SU-DHL-6 (cell line): ENCODE measurements at regions not wholly inside any gene's neighbourhood (a gene's known extent, or its start where the extent isn't known, plus 50 kb on each side); places are given as distances from the start of the nearest gene placed in this dataset.
"Not testable (repeated sequence)": the region's sequence is repeated elsewhere in the genome, so short reads cannot be mapped to it uniquely, and the experiment has no call there.

Source experiments
- EZH2phosphoT487 ChIP-seq: fragments of 200-600 bp; sonication (generic), shearing (Covaris generic); conservative IDR thresholded peaks from 2 replicates; pipeline ENCODE4 v1.6.1; 2018; ENCODE audit warnings: mild to moderate bottlenecking, antibody characterized with exemption, low read length, moderate library complexity, mixed read lengths
- TF ChIP-seq, protein P1 (sequence below): fragments of 200-600 bp; sonication (generic); IDR thresholded peaks from one replicate; pipeline ENCODE4 v1.5.1; 2017; ENCODE audit warnings: antibody characterized with exemption, mild to moderate bottlenecking, low read length, moderate library complexity; ENCODE audit not compliant: insufficient read depth, poor library complexity, severe bottlenecking

DNA sequence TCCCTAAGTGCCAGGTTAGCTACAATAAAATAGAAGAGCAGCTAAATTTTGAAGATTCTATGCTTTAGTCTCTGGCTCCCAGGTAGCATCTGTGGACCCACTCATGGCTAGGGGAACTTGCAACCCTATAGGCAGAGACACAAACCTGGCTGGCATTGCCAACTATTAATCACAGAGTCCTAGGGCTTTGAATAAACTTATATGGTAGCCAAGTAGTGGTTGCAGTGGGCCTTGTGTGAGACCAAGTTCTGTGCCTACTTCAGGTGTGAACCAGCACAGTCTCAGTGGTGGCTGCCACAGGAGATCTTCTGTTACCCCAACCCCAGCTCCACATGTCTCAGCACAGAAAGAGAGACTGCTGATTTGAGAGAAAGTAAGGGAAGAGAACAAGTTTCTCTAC is 62.9 kb upstream of the ZNG1F start:
- TF ChIP-seq, protein P1, sequence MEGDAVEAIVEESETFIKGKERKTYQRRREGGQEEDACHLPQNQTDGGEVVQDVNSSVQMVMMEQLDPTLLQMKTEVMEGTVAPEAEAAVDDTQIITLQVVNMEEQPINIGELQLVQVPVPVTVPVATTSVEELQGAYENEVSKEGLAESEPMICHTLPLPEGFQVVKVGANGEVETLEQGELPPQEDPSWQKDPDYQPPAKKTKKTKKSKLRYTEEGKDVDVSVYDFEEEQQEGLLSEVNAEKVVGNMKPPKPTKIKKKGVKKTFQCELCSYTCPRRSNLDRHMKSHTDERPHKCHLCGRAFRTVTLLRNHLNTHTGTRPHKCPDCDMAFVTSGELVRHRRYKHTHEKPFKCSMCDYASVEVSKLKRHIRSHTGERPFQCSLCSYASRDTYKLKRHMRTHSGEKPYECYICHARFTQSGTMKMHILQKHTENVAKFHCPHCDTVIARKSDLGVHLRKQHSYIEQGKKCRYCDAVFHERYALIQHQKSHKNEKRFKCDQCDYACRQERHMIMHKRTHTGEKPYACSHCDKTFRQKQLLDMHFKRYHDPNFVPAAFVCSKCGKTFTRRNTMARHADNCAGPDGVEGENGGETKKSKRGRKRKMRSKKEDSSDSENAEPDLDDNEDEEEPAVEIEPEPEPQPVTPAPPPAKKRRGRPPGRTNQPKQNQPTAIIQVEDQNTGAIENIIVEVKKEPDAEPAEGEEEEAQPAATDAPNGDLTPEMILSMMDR, result not testable (repeated sequence)
- not testable (repeated sequence) for TF ChIP-seq EZH2phosphoT487
